ENCODE measurements at regions not wholly inside any gene's neighbourhood (a gene's known extent, or its start where the extent isn't known, plus 50 kb on each side); places are given as distances from the start of the nearest gene placed in this dataset.
"Not testable (repeated sequence)": the region's sequence is repeated elsewhere in the genome, so short reads cannot be mapped to it uniquely, and the experiment has no call there.

GRCh38 chr11:116325247-116325646 is 447.5 kb downstream of the BUD13 start:
- ATAC-seq = no peak
- DNase-seq (ENCODE audit: low read depth, low spot score) = no peak
- no peak for TF ChIP-seq POLR2AphosphoS5 (IDR thresholded peaks at IDR 0.05; ENCODE audit: low read depth, low read length)
- TF ChIP-seq SIN3A (IDR thresholded peaks at IDR 0.05; ENCODE audit: borderline replicate concordance, insufficient read depth, low read depth, low read length) = no peak
- TF ChIP-seq TCF7L2 (IDR thresholded peaks at IDR 0.05; ENCODE audit: low read depth, low read length) = no peak
- in situ Hi-C loops (cut with HindIII; ENCODE audit: low pct_unique_long_range_greater_than_20kb, low sequenced_read_pairs) (no loop called here), intact Hi-C loops (cut with micrococcal nuclease; ENCODE audit: unreplicated experiment) (no loop called here)
- Histone ChIP-seq H3K4me1 (ENCODE audit: control insufficient read depth, insufficient read depth, low read length) (no peaks in the 10 kb centered on the region), H3K27ac (ENCODE audit: low read length) (no peak overlapping the region), H3K9me3 (ENCODE audit: control insufficient read depth, insufficient read depth, low read depth, low read length) (no peaks in the 10 kb centered on the region), H3K27me3 (ENCODE audit: control insufficient read depth, insufficient read depth, low read length) (no peaks in the 10 kb centered on the region), H3K36me3 (ENCODE audit: control insufficient read depth, insufficient read depth, low read length) (no peaks in the 10 kb centered on the region), H3K4me3 (ENCODE audit: low read depth in 2 of 2, low read length in 2 of 2) (no peak overlapping the region)
- no TSS peak for BruUV-seq (replicated peaks)
- CTCF ChIA-PET = no interaction called here
- POLR2A ChIA-PET = no interaction called here

GRCh38 chr11:116324077-116324476 is 448.7 kb downstream of the BUD13 start:
- BruUV-seq (replicated peaks); H3K27ac ChIP-seq (ENCODE audit: low read length); ATAC-seq; in situ Hi-C loops (cut with HindIII; ENCODE audit: low pct_unique_long_range_greater_than_20kb, low sequenced_read_pairs); H3K4me3 ChIP-seq (ENCODE audit: low read depth in 2 of 2, low read length in 2 of 2); H3K27me3 ChIP-seq (ENCODE audit: control insufficient read depth, insufficient read depth, low read length); H3K36me3 ChIP-seq (ENCODE audit: control insufficient read depth, insufficient read depth, low read length); DNase-seq (ENCODE audit: low read depth, low spot score); H3K9me3 ChIP-seq (ENCODE audit: control insufficient read depth, insufficient read depth, low read depth, low read length); POLR2A ChIA-PET; CTCF ChIA-PET; H3K4me1 ChIP-seq (ENCODE audit: control insufficient read depth, insufficient read depth, low read length); intact Hi-C loops (cut with micrococcal nuclease; ENCODE audit: unreplicated experiment): not testable (repeated sequence)

- in situ Hi-C loops (cut with HindIII; ENCODE audit: low pct_unique_long_range_greater_than_20kb, low sequenced_read_pairs) = no loop called here
Observed at GRCh38 chr11:116317212-116317611, 455.6 kb downstream of the BUD13 start.

More at GRCh38 chr11:116317212-116317611, 455.6 kb downstream of the BUD13 start:
- CTCF ChIA-PET = no interaction called here
- Histone ChIP-seq H3K27ac (ENCODE audit: low read length) (no peak overlapping the region), H3K27me3 (ENCODE audit: control insufficient read depth, insufficient read depth, low read length) (no peaks in the 10 kb centered on the region; the same call in 1 of the 2 replicates), H3K4me1 (ENCODE audit: control insufficient read depth, insufficient read depth, low read length) (no peaks in the 10 kb centered on the region), H3K9me3 (ENCODE audit: control insufficient read depth, insufficient read depth, low read depth, low read length) (no peaks in the 10 kb centered on the region), H3K36me3 (ENCODE audit: control insufficient read depth, insufficient read depth, low read length) (no peaks in the 10 kb centered on the region), H3K4me3 (ENCODE audit: low read depth in 2 of 2, low read length in 2 of 2) (no peak overlapping the region)
- no TSS peak for BruUV-seq (replicated peaks)
- intact Hi-C loops (cut with micrococcal nuclease; ENCODE audit: unreplicated experiment) = no loop called here
- no peak for TF ChIP-seq CTCF (IDR thresholded peaks at IDR 0.05)
- no peak for TF ChIP-seq REST (IDR thresholded peaks at IDR 0.05; ENCODE audit: insufficient read depth in 1 of 2, low read depth in 2 of 2, low read length in 1 of 2)
- TF ChIP-seq POLR2AphosphoS5 (IDR thresholded peaks at IDR 0.05; ENCODE audit: low read depth, low read length) = no peak
- TF ChIP-seq TCF7L2 (IDR thresholded peaks at IDR 0.05; ENCODE audit: low read depth, low read length) = no peak
- TF ChIP-seq SIN3A (IDR thresholded peaks at IDR 0.05; ENCODE audit: borderline replicate concordance, insufficient read depth, low read depth, low read length) = no peak
- POLR2A ChIA-PET = no interaction called here
- no peak for ATAC-seq
- no peak for DNase-seq (ENCODE audit: low read depth, low spot score)
